RWPE1 (cell line): ENCODE measurements at regions not wholly inside any gene's neighbourhood (a gene's known extent, or its start where the extent isn't known, plus 50 kb on each side); places are given as distances from the start of the nearest gene placed in this dataset.

Experiments
- CTCF ChIA-PET: fragments of 350-600 bp; sonication (Branson Sonifier 250); formaldehyde crosslinking; extraction: SDS; loops from one replicate; lab custom pipeline; 2021; lab: Yijun Ruan, JAX
- POLR2A ChIA-PET: fragments of 400-600 bp; formaldehyde crosslinking; extraction: SDS; loops from one replicate; lab custom pipeline; 2020; ENCODE audit warnings: antibody characterized with exemption; ENCODE audit not compliant: low non-redundant PET; lab: Yijun Ruan, JAX
- DNase-seq: peaks from one replicate; pipeline ENCODE4 v3.0.0; 2012; ENCODE audit warnings: low spot score
- H3K27ac ChIP-seq: fragments of 450-650 bp; 2 replicates; pipeline ENCODE4 v1.5.1; 2017
- CTCF ChIP-seq: fragments of 450-650 bp; conservative IDR thresholded peaks from 2 replicates; pipeline ENCODE4 v1.5.1; 2017; ENCODE audit warnings: low read depth, mild to moderate bottlenecking

- CTCF ChIA-PET, result interaction anchor here (0.7 kb wide), 1 partner anchor 157 kb away, joined by 3 read pairs; no protein-coding TSS in a partner anchor
- no peak for DNase-seq
- POLR2A ChIA-PET, result no interaction called here
- no peak for TF ChIP-seq CTCF
- no peak overlapping the region for H3K27ac ChIP-seq
Observed at GRCh38 chr1:163747261-163747660, 425.5 kb downstream of the NUF2 start.

GRCh38 chr1:163747855-163748254, 426.1 kb downstream of the NUF2 start:
- TF ChIP-seq CTCF, result no peak
- H3K27ac ChIP-seq, result no peak overlapping the region
- no peak for DNase-seq
- POLR2A ChIA-PET, result no interaction called here
- CTCF ChIA-PET, result interaction anchor here (0.7 kb wide), 1 partner anchor 157 kb away, joined by 3 read pairs; no protein-coding TSS in a partner anchor

- CTCF ChIA-PET, result interaction anchor here (0.7 kb wide), 1 partner anchor 1826 kb away, joined by 3 read pairs; no protein-coding TSS in a partner anchor
- DNase-seq, result no peak
- H3K27ac ChIP-seq, result no peak overlapping the region
- TF ChIP-seq CTCF, result no peak
- POLR2A ChIA-PET, result no interaction called here
Observed at GRCh38 chr1:163758977-163759670, 437.4 kb downstream of the NUF2 start.

GRCh38 chr1:163761898-163762297, 440.1 kb downstream of the NUF2 start:
- no peak for TF ChIP-seq CTCF
- no peak for DNase-seq
- ChIA-PET CTCF (no interaction called here), POLR2A (no interaction called here)
- no peak overlapping the region for H3K27ac ChIP-seq

- DNase-seq, result no peak
- CTCF ChIA-PET, result no interaction called here
- TF ChIP-seq CTCF, result no peak
Observed at GRCh38 chr1:163766257-163766918, 444.6 kb downstream of the NUF2 start.

GRCh38 chr1:163768576-163768975, 446.8 kb downstream of the NUF2 start:
- no peak for TF ChIP-seq CTCF
- no peak for DNase-seq
- H3K27ac ChIP-seq, result no peak overlapping the region
- ChIA-PET POLR2A (no interaction called here), CTCF (no interaction called here)

More at GRCh38 chr1:163766257-163766918, 444.6 kb downstream of the NUF2 start:
- POLR2A ChIA-PET, result no interaction called here
- H3K27ac ChIP-seq, result no peak overlapping the region
